Glutamatergic neuron (in vitro differentiated cells): ENCODE measurements at regions not wholly inside any gene's neighbourhood (a gene's known extent, or its start where the extent isn't known, plus 50 kb on each side); places are given as distances from the start of the nearest gene placed in this dataset.
"Not testable (repeated sequence)": the region's sequence is repeated elsewhere in the genome, so short reads cannot be mapped to it uniquely, and the experiment has no call there.

Source experiments
- DNase-seq: peaks from one replicate; pipeline ENCODE4 v3.0.0; 2022
- H3K27ac Mint-ChIP-seq: one replicate; pipeline ENCODE4 v1.8.0; 2020; ENCODE audit warnings: mild to moderate bottlenecking, mixed read lengths, inconsistent platforms; ENCODE audit not compliant: unreplicated experiment
- H3K27me3 Mint-ChIP-seq: one replicate; pipeline ENCODE4 v1.8.0; 2020; ENCODE audit warnings: mild to moderate bottlenecking, moderate library complexity, mixed read lengths, inconsistent platforms; ENCODE audit not compliant: unreplicated experiment
- H3K36me3 Mint-ChIP-seq: one replicate; pipeline ENCODE4 v1.8.0; 2020; ENCODE audit warnings: mild to moderate bottlenecking, mixed read lengths, inconsistent platforms; ENCODE audit not compliant: unreplicated experiment
- H3K4me1 Mint-ChIP-seq: one replicate; pipeline ENCODE4 v1.8.0; 2020; ENCODE audit warnings: mild to moderate bottlenecking, low read depth, mixed read lengths, inconsistent platforms; ENCODE audit not compliant: unreplicated experiment
- H3K4me3 Mint-ChIP-seq: one replicate; pipeline ENCODE4 v1.8.0; 2020; ENCODE audit warnings: mild to moderate bottlenecking, mixed read lengths, inconsistent platforms; ENCODE audit not compliant: unreplicated experiment
- H3K9me3 Mint-ChIP-seq: one replicate; pipeline ENCODE4 v1.8.0; 2020; ENCODE audit warnings: mild to moderate bottlenecking, moderate library complexity, mixed read lengths, inconsistent platforms; ENCODE audit not compliant: unreplicated experiment
- TF ChIP-seq, protein P1 (sequence below): fragments of 200-600 bp; sonication (generic); IDR thresholded peaks from one replicate; pipeline ENCODE4 v1.5.0; 2021; ENCODE audit not compliant: partially characterized antibody, unreplicated experiment

DNA sequence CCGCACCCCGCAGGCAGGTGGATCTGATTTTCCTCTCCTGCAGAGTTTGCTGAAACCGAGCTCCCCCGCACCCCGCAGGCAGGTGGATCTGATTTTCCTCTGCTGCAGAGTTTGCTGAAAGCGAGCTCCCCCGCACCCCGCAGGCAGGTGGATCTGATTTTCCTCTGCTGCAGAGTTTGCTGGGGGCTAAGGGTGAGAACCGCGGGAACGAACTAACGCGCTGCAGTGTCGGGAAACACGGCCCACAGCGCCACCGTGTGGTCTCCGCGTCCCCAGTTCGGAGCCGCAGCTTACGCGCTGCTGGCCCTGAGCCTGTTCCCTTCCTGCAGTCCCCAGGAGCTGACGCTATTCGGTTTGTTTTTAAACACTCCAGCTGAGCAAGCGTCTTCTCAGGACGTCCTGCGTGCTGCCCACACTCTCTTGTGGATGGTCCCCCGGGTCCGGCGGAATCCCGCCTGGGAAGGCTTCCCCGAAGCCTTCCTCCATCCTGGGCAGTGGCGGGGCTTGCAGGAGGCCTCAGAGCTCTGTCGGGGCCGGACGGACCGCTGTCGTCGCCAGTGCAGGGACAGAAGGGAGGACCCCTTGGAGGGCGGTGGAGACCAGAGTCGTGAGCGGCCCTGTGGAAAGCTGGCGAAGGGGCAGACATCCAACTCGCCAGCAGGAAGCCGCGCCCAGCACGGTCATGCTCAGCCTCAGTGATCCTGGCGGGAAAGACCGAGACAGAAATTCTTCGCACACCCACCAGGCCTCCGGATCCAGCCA lies 121.2 kb upstream of the LPCAT1 start:
- DNase-seq, result peak; percentile 89
- Mint-ChIP-seq H3K27ac (no peak overlapping the region), H3K4me1 (peaks cover 16% of the 10 kb centered on the region), H3K36me3 (no peaks in the 10 kb centered on the region), H3K4me3 (peak overlapping the region; percentile 15), H3K27me3 (peaks cover 9% of the 10 kb centered on the region), H3K9me3 (peaks cover 11% of the 10 kb centered on the region)
- TF ChIP-seq, protein P1, sequence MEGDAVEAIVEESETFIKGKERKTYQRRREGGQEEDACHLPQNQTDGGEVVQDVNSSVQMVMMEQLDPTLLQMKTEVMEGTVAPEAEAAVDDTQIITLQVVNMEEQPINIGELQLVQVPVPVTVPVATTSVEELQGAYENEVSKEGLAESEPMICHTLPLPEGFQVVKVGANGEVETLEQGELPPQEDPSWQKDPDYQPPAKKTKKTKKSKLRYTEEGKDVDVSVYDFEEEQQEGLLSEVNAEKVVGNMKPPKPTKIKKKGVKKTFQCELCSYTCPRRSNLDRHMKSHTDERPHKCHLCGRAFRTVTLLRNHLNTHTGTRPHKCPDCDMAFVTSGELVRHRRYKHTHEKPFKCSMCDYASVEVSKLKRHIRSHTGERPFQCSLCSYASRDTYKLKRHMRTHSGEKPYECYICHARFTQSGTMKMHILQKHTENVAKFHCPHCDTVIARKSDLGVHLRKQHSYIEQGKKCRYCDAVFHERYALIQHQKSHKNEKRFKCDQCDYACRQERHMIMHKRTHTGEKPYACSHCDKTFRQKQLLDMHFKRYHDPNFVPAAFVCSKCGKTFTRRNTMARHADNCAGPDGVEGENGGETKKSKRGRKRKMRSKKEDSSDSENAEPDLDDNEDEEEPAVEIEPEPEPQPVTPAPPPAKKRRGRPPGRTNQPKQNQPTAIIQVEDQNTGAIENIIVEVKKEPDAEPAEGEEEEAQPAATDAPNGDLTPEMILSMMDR, result peak; percentile 81

DNA sequence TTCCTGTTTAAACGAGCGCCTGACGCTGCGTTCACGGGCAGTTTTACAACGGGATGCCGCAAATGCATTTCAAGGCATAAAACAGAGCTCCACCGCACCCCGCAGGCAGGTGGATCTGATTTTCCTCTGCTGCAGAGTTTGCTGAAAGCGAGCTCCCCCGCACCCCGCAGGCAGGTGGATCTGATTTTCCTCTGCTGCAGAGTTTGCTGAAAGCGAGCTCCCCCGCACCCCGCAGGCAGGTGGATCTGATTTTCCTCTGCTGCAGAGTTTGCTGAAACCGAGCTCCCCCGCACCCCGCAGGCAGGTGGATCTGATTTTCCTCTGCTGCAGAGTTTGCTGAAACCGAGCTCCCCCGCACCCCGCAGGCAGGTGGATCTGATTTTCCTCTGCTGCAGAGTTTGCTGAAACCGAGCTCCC lies 120.6 kb upstream of the LPCAT1 start:
- DNase-seq, H3K36me3 Mint-ChIP-seq, H3K27ac Mint-ChIP-seq, H3K4me3 Mint-ChIP-seq: not testable (repeated sequence)
- Mint-ChIP-seq H3K9me3 (peaks cover 17% of the 10 kb centered on the region), H3K27me3 (peaks cover 14% of the 10 kb centered on the region), H3K4me1 (peaks cover 22% of the 10 kb centered on the region)

DNA sequence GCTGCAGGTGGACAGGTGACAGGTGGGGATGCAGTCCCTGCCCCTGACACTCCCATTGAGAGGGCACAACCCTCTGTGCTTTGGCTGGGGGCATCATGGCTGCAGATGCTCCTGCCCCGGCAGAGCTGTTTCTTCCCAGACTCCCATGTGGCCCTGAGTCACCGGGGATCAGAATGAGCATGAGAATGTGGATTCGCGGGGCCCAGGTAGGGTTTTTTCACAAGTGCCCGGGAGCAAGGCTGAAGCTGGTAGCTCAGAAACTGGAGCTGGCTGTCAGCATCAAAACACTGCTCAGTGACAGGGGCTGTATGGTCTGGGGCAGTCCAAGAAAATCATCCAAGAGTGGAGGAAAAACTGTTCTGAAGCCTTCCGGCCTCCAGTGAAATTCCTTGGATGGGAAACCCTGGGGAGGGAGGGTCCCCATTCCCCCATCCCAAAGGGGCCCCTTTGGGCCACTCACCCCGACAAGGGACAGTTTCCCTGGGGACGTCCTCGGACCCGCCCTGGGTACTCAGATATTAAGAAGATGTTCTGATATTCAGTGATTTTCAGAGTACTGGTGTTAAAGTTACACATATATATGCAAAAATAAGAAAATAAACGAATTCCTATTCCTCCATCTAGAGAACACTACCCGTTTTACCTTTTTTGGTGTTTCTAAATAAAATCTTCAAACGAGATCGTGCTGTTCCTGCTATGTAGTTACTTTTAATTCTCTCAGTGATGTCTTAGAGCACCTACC lies 120.1 kb upstream of the LPCAT1 start:
- peaks cover 20% of the 10 kb centered on the region for H3K9me3 Mint-ChIP-seq
- no peak overlapping the region for H3K27ac Mint-ChIP-seq
- peaks cover 17% of the 10 kb centered on the region for H3K27me3 Mint-ChIP-seq
- H3K4me3 Mint-ChIP-seq, result no peak overlapping the region
- H3K4me1 Mint-ChIP-seq, result peaks cover 24% of the 10 kb centered on the region
- TF ChIP-seq, protein P1, result no peak
- no peaks in the 10 kb centered on the region for H3K36me3 Mint-ChIP-seq
- no peak for DNase-seq

DNA sequence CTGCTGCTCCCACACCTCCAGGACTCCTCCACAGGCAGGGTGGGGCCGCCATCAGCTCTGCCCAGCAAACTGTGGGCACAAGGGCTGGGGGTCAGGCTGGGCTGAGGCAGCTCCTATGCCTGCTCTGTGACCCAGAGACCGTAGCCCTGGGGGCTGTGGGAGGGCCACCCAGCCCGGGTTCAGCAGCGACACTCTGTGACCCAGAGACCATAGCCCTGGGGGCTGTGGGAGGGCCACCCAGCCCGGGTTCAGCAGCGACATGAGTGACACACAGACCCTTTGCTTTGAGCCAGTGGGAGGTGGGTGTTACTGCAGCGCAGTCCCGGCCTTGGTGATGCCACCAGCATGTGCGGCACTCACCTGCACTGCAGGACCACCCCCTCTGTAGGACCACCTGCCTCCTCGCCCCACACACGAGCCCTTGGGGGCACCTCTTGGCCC lies 118.9 kb upstream of the LPCAT1 start:
- H3K27me3 Mint-ChIP-seq, result peaks cover 19% of the 10 kb centered on the region

DNA sequence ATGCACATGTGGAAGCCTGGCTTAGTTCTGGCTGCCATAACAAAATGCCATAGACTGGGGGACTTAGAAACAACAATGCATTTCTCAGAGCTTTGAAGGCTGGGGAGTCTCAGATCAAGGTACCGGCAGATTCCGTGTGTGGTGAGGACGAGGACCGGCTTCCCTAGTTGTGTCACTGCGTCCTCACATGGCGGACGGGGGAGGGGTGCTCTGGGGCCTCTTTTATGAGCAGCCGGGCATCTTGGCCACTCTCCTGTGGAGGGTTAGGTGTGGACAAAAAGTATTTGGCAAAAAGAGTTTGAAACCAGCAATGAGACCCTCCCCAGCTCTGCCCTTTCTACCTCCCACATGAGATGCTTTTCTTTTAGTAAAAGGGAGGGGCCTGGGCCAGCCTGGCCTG lies 118.5 kb upstream of the LPCAT1 start:
- no peak overlapping the region for H3K27ac Mint-ChIP-seq
- peaks cover 20% of the 10 kb centered on the region for H3K9me3 Mint-ChIP-seq
- peaks cover 19% of the 10 kb centered on the region for H3K27me3 Mint-ChIP-seq
- H3K4me3 Mint-ChIP-seq, result no peak overlapping the region
- H3K4me1 Mint-ChIP-seq, result peaks cover 28% of the 10 kb centered on the region
- no peaks in the 10 kb centered on the region for H3K36me3 Mint-ChIP-seq
- DNase-seq, result no peak
- TF ChIP-seq, protein P1, result no peak

More for the DNA sequence above, 118.9 kb upstream of the LPCAT1 start:
- H3K9me3 Mint-ChIP-seq, result peaks cover 20% of the 10 kb centered on the region
- peaks cover 28% of the 10 kb centered on the region for H3K4me1 Mint-ChIP-seq
- H3K27ac Mint-ChIP-seq, result no peak overlapping the region
- TF ChIP-seq, protein P1, result no peak
- H3K4me3 Mint-ChIP-seq, result no peak overlapping the region
- no peaks in the 10 kb centered on the region for H3K36me3 Mint-ChIP-seq
- DNase-seq, result no peak
